DOHH2 (cell line): ENCODE measurements at regions not wholly inside any gene's neighbourhood (a gene's known extent, or its start where the extent isn't known, plus 50 kb on each side); places are given as distances from the start of the nearest gene placed in this dataset.

Experiments used
- H3F3A ChIP-seq: fragments of 200-600 bp; sonication (generic), shearing (Covaris generic); 2 replicates; pipeline ENCODE4 v1.6.0; 2016; ENCODE audit warnings: antibody characterized with exemption, mild to moderate bottlenecking; ENCODE audit not compliant: control insufficient read depth, insufficient read depth
- H3K27ac ChIP-seq: fragments of 200-600 bp; sonication (generic); 2 replicates; pipeline ENCODE4 v1.5.1; 2014; ENCODE audit warnings: low read depth, mild to moderate bottlenecking, low read length, moderate library complexity
- H3K27me3 ChIP-seq: fragments of 200-600 bp; sonication (generic); 2 replicates; pipeline ENCODE4 v1.6.1; 2014; ENCODE audit warnings: mild to moderate bottlenecking, low read length, mixed read lengths; ENCODE audit not compliant: control insufficient read depth
- H3K36me3 ChIP-seq: fragments of 200-600 bp; sonication (generic); 2 replicates; pipeline ENCODE4 v1.6.1; 2014; ENCODE audit warnings: mild to moderate bottlenecking, low read length, moderate library complexity, mixed read lengths; ENCODE audit not compliant: control insufficient read depth
- H3K4me1 ChIP-seq: fragments of 200-600 bp; sonication (generic); 2 replicates; pipeline ENCODE4 v1.6.1; 2014; ENCODE audit warnings: mild to moderate bottlenecking, low read length, mixed read lengths; ENCODE audit not compliant: control insufficient read depth
- H3K4me2 ChIP-seq: fragments of 200-600 bp; sonication (generic); 2 replicates; pipeline ENCODE4 v1.6.0; 2014; ENCODE audit warnings: mild to moderate bottlenecking, low read length, moderate library complexity
- H3K4me3 ChIP-seq: fragments of 200-600 bp; sonication (generic); 2 replicates; pipeline ENCODE4 v1.5.1; 2014; ENCODE audit warnings: mild to moderate bottlenecking, low read length, mixed read lengths
- H3K79me2 ChIP-seq: fragments of 200-600 bp; sonication (generic); 2 replicates; pipeline ENCODE4 v1.6.1; 2014; ENCODE audit warnings: mild to moderate bottlenecking, low read length, mixed read lengths; ENCODE audit not compliant: control insufficient read depth
- H3K9me2 ChIP-seq: fragments of 200-600 bp; sonication (generic); replicated peaks from 2 replicates; pipeline ENCODE4 v1.6.1; 2014; ENCODE audit warnings: mild to moderate bottlenecking, low read length, mixed read lengths; ENCODE audit not compliant: control insufficient read depth
- H3K9me3 ChIP-seq: fragments of 200-600 bp; sonication (generic); 2 replicates; pipeline ENCODE4 v1.6.1; 2014; ENCODE audit warnings: antibody characterized with exemption, low read length, mixed read lengths; ENCODE audit not compliant: control insufficient read depth, insufficient read depth
- H4K20me1 ChIP-seq: fragments of 200-600 bp; sonication (generic); 2 replicates; pipeline ENCODE4 v1.6.0; 2014; ENCODE audit warnings: low read depth, mild to moderate bottlenecking, antibody characterized with exemption, low read length, moderate library complexity; ENCODE audit not compliant: control insufficient read depth, insufficient read depth
- EZH2phosphoT487 ChIP-seq: fragments of 200-600 bp; sonication (generic); IDR thresholded peaks from 2 replicates; pipeline ENCODE4 v1.6.1; 2017; ENCODE audit warnings: borderline replicate concordance, mild to moderate bottlenecking, antibody characterized with exemption, low read length, moderate library complexity, mixed read lengths
- TF ChIP-seq, protein P1 (sequence below): fragments of 200-600 bp; sonication (generic); IDR thresholded peaks from one replicate; pipeline ENCODE4 v1.5.1; 2014; ENCODE audit warnings: antibody characterized with exemption, mild to moderate bottlenecking, low read depth, low read length; ENCODE audit not compliant: poor library complexity, severe bottlenecking

DNA sequence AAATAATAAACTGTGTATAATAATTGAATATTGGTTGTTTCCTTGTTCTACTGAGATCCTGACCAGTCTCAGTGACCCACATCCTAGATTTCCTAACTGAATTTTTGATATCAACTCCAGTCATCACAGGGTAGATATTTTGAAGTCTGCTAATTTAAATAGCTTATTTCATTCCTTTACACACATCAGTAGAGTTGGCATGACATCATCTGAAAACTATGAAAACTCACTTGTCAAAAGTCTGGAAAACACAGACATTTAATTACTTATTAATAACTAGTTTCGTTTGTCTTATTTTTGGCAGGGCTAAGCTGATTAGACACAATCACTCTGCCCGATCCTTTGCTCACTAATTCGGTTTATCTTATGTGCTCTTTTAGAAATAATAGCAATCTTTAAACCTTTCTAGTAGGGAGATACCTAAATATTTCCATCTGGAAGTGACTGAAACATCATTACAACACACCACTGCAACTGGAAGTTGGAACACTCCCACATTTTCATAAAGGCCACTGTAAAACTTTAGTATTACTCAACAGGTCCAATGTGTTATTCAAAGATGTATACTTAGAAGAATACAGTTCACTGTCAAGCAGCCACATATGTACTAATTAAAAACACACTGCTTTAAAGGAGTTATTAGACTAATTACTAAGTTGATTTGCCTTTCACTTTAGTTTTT lies 198.4 kb upstream of the ZNF717 start:
- Histone ChIP-seq H3F3A (no peaks in the 10 kb centered on the region), H4K20me1 (no peaks in the 10 kb centered on the region), H3K9me2 (no peaks in the 10 kb centered on the region), H3K27ac (no peak overlapping the region), H3K4me2 (no peak overlapping the region), H3K9me3 (no peaks in the 10 kb centered on the region), H3K4me3 (no peak overlapping the region), H3K79me2 (no peaks in the 10 kb centered on the region), H3K36me3 (no peaks in the 10 kb centered on the region), H3K4me1 (no peaks in the 10 kb centered on the region), H3K27me3 (no peaks in the 10 kb centered on the region)
- no peak for TF ChIP-seq EZH2phosphoT487
- TF ChIP-seq, protein P1, sequence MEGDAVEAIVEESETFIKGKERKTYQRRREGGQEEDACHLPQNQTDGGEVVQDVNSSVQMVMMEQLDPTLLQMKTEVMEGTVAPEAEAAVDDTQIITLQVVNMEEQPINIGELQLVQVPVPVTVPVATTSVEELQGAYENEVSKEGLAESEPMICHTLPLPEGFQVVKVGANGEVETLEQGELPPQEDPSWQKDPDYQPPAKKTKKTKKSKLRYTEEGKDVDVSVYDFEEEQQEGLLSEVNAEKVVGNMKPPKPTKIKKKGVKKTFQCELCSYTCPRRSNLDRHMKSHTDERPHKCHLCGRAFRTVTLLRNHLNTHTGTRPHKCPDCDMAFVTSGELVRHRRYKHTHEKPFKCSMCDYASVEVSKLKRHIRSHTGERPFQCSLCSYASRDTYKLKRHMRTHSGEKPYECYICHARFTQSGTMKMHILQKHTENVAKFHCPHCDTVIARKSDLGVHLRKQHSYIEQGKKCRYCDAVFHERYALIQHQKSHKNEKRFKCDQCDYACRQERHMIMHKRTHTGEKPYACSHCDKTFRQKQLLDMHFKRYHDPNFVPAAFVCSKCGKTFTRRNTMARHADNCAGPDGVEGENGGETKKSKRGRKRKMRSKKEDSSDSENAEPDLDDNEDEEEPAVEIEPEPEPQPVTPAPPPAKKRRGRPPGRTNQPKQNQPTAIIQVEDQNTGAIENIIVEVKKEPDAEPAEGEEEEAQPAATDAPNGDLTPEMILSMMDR, result no peak

DNA sequence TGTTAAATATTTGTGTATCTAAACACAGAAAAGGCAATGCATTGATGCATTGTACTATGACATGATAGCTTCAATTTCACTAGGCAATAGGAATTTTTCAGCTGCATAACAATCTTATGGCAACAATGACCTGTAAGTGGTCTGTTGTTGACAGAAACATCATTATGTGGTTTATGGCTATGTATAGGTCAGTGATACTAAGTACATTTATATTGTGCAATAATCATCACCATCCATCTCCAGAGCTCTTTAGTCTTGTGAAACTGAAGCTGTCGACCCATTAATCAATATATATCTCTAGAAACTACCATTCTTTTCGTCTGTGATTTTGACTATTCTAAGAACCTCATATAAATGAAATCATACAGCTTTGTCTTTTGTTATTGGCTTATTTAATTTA lies 200.1 kb upstream of the ZNF717 start:
- no peak overlapping the region for H3K4me2 ChIP-seq
- H3K9me3 ChIP-seq, result no peaks in the 10 kb centered on the region
- no peak overlapping the region for H3K27ac ChIP-seq
- no peak overlapping the region for H3K4me3 ChIP-seq
- no peaks in the 10 kb centered on the region for H3K36me3 ChIP-seq
- H4K20me1 ChIP-seq, result no peaks in the 10 kb centered on the region
- H3K9me2 ChIP-seq, result no peaks in the 10 kb centered on the region
- H3F3A ChIP-seq, result no peaks in the 10 kb centered on the region
- H3K4me1 ChIP-seq, result no peaks in the 10 kb centered on the region
- no peak for TF ChIP-seq EZH2phosphoT487
- TF ChIP-seq, protein P1, result no peak
- no peaks in the 10 kb centered on the region for H3K79me2 ChIP-seq
- H3K27me3 ChIP-seq, result no peaks in the 10 kb centered on the region

DNA sequence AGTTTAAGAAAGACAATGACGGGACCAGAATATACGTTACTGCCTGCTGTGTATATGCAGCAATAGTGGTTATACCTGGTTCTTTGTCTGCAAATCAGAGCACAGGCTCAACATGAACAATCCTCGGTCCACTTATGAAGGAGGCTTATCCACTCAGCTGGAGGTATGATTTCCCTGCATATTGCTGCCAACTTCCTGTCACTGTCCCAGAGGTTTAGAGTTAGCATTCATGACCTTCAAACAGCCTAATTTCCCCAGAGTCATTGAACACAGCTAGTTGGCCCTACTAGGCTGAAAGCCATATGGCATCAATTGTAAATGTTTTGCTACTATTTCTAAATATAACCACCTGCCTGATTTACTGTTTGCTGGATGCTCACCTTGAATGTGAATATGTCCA lies 224.9 kb upstream of the ZNF717 start:
- Histone ChIP-seq H3K9me3 (no peaks in the 10 kb centered on the region), H3K4me1 (no peaks in the 10 kb centered on the region), H4K20me1 (no peaks in the 10 kb centered on the region), H3K27me3 (no peaks in the 10 kb centered on the region), H3K79me2 (no peaks in the 10 kb centered on the region), H3F3A (no peaks in the 10 kb centered on the region), H3K9me2 (no peaks in the 10 kb centered on the region), H3K27ac (no peak overlapping the region), H3K36me3 (no peaks in the 10 kb centered on the region), H3K4me2 (no peak overlapping the region), H3K4me3 (no peak overlapping the region)
- no peak for TF ChIP-seq EZH2phosphoT487
- TF ChIP-seq, protein P1, result no peak
